OCI-LY7 (cell line): ENCODE measurements at regions not wholly inside any gene's neighbourhood (a gene's known extent, or its start where the extent isn't known, plus 50 kb on each side); places are given as distances from the start of the nearest gene placed in this dataset.

ENCODE experiments used
- BruUV-seq: library from RNA; stranded (reverse); fragments of 400-500 nt; replicated peaks from 2 replicates; lab custom pipeline; 2021; lab: Mats Ljungman, UMichigan
- CTCF ChIA-PET: fragments of 300-600 bp; sonication (Branson Sonifier 250); formaldehyde crosslinking; loops from one replicate; lab custom pipeline; 2022; ENCODE audit warnings: antibody characterized with exemption; ENCODE audit not compliant: unreplicated experiment; lab: Charles Lee
- POLR2A ChIA-PET: fragments of 300-600 bp; sonication (Branson Sonifier 250); formaldehyde crosslinking; loops from one replicate; lab custom pipeline; 2022; ENCODE audit warnings: antibody characterized with exemption; lab: Charles Lee
- DNase-seq: peaks from one replicate; pipeline ENCODE4 v3.0.0-alpha.2; 2015; ENCODE audit warnings: low spot score
- H2AFZ ChIP-seq: fragments of 200-600 bp; sonication (generic), shearing (Covaris generic); 2 replicates; pipeline ENCODE4 v1.6.1; 2014; ENCODE audit warnings: mild to moderate bottlenecking, antibody characterized with exemption, low read length, moderate library complexity
- H3K27ac ChIP-seq: fragments of 200-600 bp; sonication (generic); 2 replicates; pipeline ENCODE4 v1.5.1; 2014; ENCODE audit warnings: mixed run types, low read depth, mild to moderate bottlenecking, moderate library complexity, low read length, inconsistent platforms; ENCODE audit not compliant: poor library complexity, severe bottlenecking
- H3K36me3 ChIP-seq: fragments of 200-600 bp; sonication (generic); 2 replicates; pipeline ENCODE4 v1.6.1; 2014; ENCODE audit warnings: mild to moderate bottlenecking, antibody characterized with exemption, low read length, moderate library complexity, mixed read lengths; ENCODE audit not compliant: insufficient read depth
- H3K4me1 ChIP-seq: fragments of 200-600 bp; sonication (generic); 2 replicates; pipeline ENCODE4 v1.5.1; 2014; ENCODE audit warnings: mild to moderate bottlenecking, low read length; ENCODE audit not compliant: insufficient read depth, poor library complexity, severe bottlenecking
- H3K4me2 ChIP-seq: fragments of 200-600 bp; sonication (generic); 2 replicates; pipeline ENCODE4 v1.6.1; 2014; ENCODE audit warnings: mild to moderate bottlenecking, low read length
- H3K4me3 ChIP-seq: fragments of 200-600 bp; sonication (generic); 2 replicates; pipeline ENCODE4 v1.5.1; 2014; ENCODE audit warnings: mild to moderate bottlenecking, low read depth, low read length; ENCODE audit not compliant: poor library complexity, severe bottlenecking
- H3K79me2 ChIP-seq: fragments of 200-600 bp; sonication (generic); 2 replicates; pipeline ENCODE4 v1.6.1; 2016; ENCODE audit warnings: low read depth, mild to moderate bottlenecking, low read length, moderate library complexity, mixed read lengths; ENCODE audit not compliant: insufficient read depth
- H3K9me2 ChIP-seq: fragments of 200-600 bp; sonication (generic); 2 replicates; pipeline ENCODE4 v1.6.1; 2016; ENCODE audit warnings: mild to moderate bottlenecking, low read length, mixed read lengths; ENCODE audit not compliant: insufficient read depth
- H3K9me3 ChIP-seq: fragments of 200-600 bp; sonication (generic); 2 replicates; pipeline ENCODE4 v1.6.1; 2014; ENCODE audit warnings: mild to moderate bottlenecking, mixed run types, low read length, mixed read lengths
- H4K20me1 ChIP-seq: fragments of 200-600 bp; sonication (generic); 2 replicates; pipeline ENCODE4 v1.6.1; 2014; ENCODE audit warnings: mild to moderate bottlenecking, antibody characterized with exemption, low read length, moderate library complexity, mixed read lengths; ENCODE audit not compliant: insufficient read depth
- EZH2phosphoT487 ChIP-seq: fragments of 200-600 bp; sonication (generic); IDR thresholded peaks from 2 replicates; pipeline ENCODE4 v1.6.1; 2018; ENCODE audit warnings: low read depth, borderline replicate concordance, mild to moderate bottlenecking, mixed run types, antibody characterized with exemption, low read length, moderate library complexity, mixed read lengths
- intact Hi-C: fragments of 100-400 bp; cut with micrococcal nuclease; formaldehyde crosslinking; loops from one replicate; pipeline ENCODE4 v1.10.0; 2022; ENCODE audit not compliant: unreplicated experiment
- TF ChIP-seq, protein P1 (sequence below): fragments of 200-600 bp; sonication (generic); conservative IDR thresholded peaks from 2 replicates; pipeline ENCODE4 v1.5.1; 2014; ENCODE audit warnings: mild to moderate bottlenecking, antibody characterized with exemption, low read length, moderate library complexity, mixed read lengths

- DNase-seq, result no peak
- Histone ChIP-seq H4K20me1 (no peaks in the 10 kb centered on the region), H3K36me3 (no peaks in the 10 kb centered on the region), H3K4me1 (no peaks in the 10 kb centered on the region), H3K4me3 (no peak overlapping the region), H3K4me2 (no peak overlapping the region), H3K9me2 (no peaks in the 10 kb centered on the region), H3K79me2 (no peaks in the 10 kb centered on the region), H3K9me3 (no peaks in the 10 kb centered on the region), H3K27ac (no peak overlapping the region), H2AFZ (no peak overlapping the region)
- no peak for TF ChIP-seq EZH2phosphoT487
- TF ChIP-seq, protein P1, sequence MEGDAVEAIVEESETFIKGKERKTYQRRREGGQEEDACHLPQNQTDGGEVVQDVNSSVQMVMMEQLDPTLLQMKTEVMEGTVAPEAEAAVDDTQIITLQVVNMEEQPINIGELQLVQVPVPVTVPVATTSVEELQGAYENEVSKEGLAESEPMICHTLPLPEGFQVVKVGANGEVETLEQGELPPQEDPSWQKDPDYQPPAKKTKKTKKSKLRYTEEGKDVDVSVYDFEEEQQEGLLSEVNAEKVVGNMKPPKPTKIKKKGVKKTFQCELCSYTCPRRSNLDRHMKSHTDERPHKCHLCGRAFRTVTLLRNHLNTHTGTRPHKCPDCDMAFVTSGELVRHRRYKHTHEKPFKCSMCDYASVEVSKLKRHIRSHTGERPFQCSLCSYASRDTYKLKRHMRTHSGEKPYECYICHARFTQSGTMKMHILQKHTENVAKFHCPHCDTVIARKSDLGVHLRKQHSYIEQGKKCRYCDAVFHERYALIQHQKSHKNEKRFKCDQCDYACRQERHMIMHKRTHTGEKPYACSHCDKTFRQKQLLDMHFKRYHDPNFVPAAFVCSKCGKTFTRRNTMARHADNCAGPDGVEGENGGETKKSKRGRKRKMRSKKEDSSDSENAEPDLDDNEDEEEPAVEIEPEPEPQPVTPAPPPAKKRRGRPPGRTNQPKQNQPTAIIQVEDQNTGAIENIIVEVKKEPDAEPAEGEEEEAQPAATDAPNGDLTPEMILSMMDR, result no peak
- intact Hi-C loops, result no loop called here
- ChIA-PET CTCF (no interaction called here), POLR2A (interaction anchor here (1.1 kb wide), 1 partner anchor 9 kb away, joined by 4 read pairs; no protein-coding TSS in a partner anchor)
- BruUV-seq, result no TSS peak
These were observed 167.1 kb upstream of the INHBA start for GRCh38 chr7:41869997-41870396.

DNA sequence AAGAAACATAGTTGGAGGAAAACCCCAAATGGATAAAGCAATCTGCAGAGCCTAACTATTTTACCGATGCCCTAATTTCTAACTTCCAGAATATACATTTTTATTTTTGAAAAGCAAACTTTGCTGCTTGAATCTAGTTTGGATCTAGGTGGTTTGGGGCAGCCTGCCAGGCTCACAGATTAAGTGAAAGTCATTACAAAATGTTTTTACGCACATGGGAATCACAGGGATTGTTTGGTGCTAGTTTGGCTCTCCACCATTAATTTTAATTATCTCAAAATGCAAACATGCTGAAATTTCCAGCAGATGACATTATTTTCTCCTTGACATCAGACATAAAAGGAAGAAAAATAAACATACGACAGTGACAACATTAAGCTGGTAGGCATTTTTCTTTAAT, 166.7 kb upstream of the INHBA start:
- Histone ChIP-seq H3K9me2 (no peaks in the 10 kb centered on the region), H2AFZ (no peak overlapping the region), H3K4me2 (no peak overlapping the region), H3K4me1 (no peaks in the 10 kb centered on the region), H3K36me3 (no peaks in the 10 kb centered on the region), H3K79me2 (no peaks in the 10 kb centered on the region), H3K27ac (no peak overlapping the region), H4K20me1 (no peaks in the 10 kb centered on the region), H3K4me3 (no peak overlapping the region), H3K9me3 (no peaks in the 10 kb centered on the region)
- TF ChIP-seq, protein P1, result no peak
- no peak for TF ChIP-seq EZH2phosphoT487
- ChIA-PET POLR2A (interaction anchor here (0.6 kb wide), 1 partner anchor 27 kb away, joined by 3 read pairs; no protein-coding TSS in a partner anchor), CTCF (no interaction called here)
- BruUV-seq, result no TSS peak
- intact Hi-C loops, result no loop called here
- no peak for DNase-seq

DNA sequence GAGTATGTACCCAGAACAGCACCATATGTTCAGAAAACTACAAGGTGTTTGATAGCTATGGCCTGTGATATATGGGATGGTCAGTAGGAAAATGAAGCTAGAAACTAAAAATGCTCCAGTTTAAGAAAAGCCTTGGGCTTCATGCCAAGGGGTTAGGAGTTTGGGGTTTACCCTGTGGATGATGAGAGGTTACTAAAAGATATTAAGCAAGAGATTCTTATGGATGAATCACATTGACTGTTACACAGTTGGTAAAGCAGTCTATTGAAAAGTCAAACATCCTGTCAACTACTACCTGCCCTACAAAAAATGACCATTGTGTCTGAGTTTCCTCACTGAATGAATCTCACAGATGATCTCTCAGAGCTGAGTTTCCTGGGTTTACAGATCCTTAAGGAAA, 166.2 kb upstream of the INHBA start:
- no peaks in the 10 kb centered on the region for H3K9me2 ChIP-seq
- no peak for DNase-seq
- H3K27ac ChIP-seq, result no peak overlapping the region
- H3K4me3 ChIP-seq, result no peak overlapping the region
- ChIA-PET POLR2A (interaction anchor here (0.6 kb wide), 1 partner anchor 27 kb away, joined by 3 read pairs; no protein-coding TSS in a partner anchor), CTCF (no interaction called here)
- no peak overlapping the region for H3K4me2 ChIP-seq
- intact Hi-C loops, result no loop called here
- H3K36me3 ChIP-seq, result no peaks in the 10 kb centered on the region
- BruUV-seq, result no TSS peak
- no peaks in the 10 kb centered on the region for H4K20me1 ChIP-seq
- H3K9me3 ChIP-seq, result no peaks in the 10 kb centered on the region
- H3K4me1 ChIP-seq, result no peaks in the 10 kb centered on the region
- TF ChIP-seq EZH2phosphoT487, result no peak
- TF ChIP-seq, protein P1, result no peak
- H3K79me2 ChIP-seq, result no peaks in the 10 kb centered on the region
- H2AFZ ChIP-seq, result no peak overlapping the region
